ENCODE measurements at regions not wholly inside any gene's neighbourhood (a gene's known extent, or its start where the extent isn't known, plus 50 kb on each side); places are given as distances from the start of the nearest gene placed in this dataset.
A peak's percentile ranks its signal among the peaks of the same experiment; 100 is the strongest.

DNA sequence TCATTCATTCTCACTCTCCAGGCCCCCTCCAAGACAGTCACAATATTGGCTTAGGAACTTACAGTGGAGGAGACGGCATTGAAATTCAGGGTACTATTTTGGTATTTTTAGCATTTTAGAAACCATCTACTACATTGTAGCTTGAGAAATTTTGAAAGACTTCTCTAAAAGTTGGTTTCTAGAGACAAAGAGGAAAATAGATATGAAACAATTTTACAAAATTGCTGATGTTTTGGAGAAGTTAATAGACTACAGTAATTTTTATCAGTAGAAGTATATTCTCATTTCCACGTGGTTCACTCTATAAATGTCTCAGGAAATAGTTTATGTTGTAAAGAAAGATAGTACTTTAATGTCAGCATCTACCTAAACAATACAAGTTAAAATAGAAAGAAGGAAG lies 63.2 kb upstream of the ZSWIM6 start:
- DNase-seq (ENCODE audit: low read depth, low spot score) = no peak
- in situ Hi-C loops (cut with HindIII; ENCODE audit: low sequenced_read_pairs) = no loop called here
- H3K4me3 ChIP-seq (ENCODE audit: low read depth, low read length) = no peak overlapping the region
- TF ChIP-seq, protein P1, sequence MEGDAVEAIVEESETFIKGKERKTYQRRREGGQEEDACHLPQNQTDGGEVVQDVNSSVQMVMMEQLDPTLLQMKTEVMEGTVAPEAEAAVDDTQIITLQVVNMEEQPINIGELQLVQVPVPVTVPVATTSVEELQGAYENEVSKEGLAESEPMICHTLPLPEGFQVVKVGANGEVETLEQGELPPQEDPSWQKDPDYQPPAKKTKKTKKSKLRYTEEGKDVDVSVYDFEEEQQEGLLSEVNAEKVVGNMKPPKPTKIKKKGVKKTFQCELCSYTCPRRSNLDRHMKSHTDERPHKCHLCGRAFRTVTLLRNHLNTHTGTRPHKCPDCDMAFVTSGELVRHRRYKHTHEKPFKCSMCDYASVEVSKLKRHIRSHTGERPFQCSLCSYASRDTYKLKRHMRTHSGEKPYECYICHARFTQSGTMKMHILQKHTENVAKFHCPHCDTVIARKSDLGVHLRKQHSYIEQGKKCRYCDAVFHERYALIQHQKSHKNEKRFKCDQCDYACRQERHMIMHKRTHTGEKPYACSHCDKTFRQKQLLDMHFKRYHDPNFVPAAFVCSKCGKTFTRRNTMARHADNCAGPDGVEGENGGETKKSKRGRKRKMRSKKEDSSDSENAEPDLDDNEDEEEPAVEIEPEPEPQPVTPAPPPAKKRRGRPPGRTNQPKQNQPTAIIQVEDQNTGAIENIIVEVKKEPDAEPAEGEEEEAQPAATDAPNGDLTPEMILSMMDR (IDR thresholded peaks at IDR 0.05; ENCODE audit: low read depth, low read length) = no peak

DNA sequence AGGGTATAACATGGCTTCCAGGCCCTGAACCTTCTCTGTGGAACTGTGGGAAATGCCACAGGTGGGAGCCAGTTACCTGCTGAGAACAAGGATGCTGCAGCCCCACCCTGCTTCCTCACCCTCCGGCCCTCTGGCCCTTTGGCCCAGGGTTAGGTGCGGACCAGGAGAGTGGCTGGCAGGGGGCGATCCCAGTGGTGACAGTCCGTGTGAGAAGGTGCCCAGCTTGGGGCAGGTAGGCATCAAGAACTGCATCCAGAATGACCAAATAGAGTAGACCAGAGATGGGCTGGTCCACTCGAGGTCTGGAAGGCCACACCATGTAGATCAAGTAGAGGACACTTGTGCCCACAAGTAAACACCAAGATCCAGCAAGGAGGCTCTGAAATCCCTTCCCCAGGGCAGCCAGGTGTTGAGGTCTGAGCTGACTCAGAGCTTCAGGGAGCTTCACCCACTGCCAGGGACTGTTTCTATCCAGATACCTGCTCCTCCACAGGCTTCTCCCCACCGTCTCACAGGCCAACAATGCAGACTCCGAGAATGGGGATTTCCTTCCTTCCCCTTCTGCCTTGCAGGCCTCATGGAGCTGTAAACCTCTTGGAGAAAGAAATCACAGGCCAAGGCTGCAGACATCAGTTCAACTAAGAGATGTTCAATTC lies 61.4 kb upstream of the ZSWIM6 start:
- in situ Hi-C loops (cut with HindIII; ENCODE audit: low sequenced_read_pairs) = no loop called here
- TF ChIP-seq, protein P1 (IDR thresholded peaks at IDR 0.05; ENCODE audit: low read depth, low read length) = no peak
- DNase-seq (ENCODE audit: low read depth, low spot score) = no peak
- no peak overlapping the region for H3K4me3 ChIP-seq (ENCODE audit: low read depth, low read length)

DNA sequence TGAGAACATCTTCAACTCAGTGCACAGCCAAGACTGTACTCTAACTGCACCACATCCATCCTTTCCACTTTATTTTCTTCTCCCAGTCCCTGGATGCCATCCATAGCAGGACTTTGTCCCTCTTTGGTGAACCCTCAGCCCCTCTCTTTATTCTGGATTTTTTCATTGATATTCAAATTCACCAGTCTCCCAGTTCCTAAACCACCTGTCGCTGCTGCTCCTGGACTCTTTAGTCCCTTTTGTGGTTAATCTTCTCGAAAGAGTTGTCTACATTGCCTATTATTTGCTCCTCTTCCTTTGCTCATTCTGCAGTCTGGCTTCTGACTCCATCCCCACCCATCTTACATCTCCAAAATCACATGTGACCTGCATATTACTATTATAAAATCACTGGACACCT lies 59.4 kb upstream of the ZSWIM6 start:
- no peak for DNase-seq (ENCODE audit: low read depth, low spot score)
- TF ChIP-seq, protein P1 (IDR thresholded peaks at IDR 0.05; ENCODE audit: low read depth, low read length) = no peak
- no peak overlapping the region for H3K4me3 ChIP-seq (ENCODE audit: low read depth, low read length)
- in situ Hi-C loops (cut with HindIII; ENCODE audit: low sequenced_read_pairs) = no loop called here

DNA sequence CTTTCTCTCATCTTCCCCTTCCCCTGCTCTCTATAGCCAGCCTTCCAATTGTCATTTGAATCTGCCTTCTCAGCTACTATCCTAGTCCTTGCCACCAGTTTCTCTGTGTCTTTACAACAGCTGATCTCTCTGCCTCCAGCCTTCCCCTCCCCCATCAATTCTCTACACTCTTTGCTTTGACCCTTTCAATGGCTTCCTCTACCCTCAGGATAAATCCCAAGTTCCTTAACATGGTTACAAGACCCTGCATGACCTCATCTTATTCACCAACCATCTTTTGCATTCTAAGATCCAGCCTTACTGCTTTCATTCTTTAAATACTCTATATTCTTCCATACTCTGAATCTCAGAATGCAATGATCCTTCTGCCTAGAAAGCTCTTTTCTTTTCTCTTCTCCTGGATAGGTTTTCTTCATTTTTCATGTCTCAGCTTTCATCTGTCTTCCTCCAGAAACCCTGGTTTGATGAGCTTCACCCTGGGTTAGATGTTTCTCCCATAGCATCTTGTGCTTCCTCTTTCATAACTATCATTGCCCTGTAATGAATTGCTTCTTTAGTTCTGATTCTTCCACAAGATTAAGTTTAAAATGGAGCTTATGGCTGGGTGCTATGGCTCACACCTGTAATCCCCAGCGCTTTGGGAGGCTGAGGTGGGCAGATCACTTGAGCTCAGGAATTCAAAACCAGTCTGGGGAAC lies 58.6 kb upstream of the ZSWIM6 start:
- in situ Hi-C loops (cut with HindIII; ENCODE audit: low sequenced_read_pairs) = no loop called here
- TF ChIP-seq, protein P1 (IDR thresholded peaks at IDR 0.05; ENCODE audit: low read depth, low read length) = no peak
- DNase-seq (ENCODE audit: low read depth, low spot score) = no peak
- no peak overlapping the region for H3K4me3 ChIP-seq (ENCODE audit: low read depth, low read length)

DNA sequence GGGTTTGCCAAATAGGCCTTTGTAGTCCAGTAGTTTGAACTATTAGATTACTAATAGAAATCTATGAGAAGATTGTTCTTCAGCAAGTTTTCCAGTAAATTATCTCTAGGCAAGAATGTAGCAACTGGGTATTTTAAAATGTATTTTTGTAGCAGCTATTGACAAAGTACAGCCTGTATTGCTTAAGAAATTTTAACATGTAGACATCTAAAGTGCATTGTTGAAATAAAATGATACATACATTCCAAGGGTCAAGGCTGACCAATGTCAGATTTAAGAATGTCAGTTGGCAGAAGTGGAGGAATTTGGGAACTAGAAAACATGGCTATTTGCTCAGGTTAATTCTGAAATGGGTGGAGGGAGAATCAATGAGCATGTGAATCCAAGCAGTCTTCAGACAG lies 57.5 kb upstream of the ZSWIM6 start:
- in situ Hi-C loops (cut with HindIII; ENCODE audit: low sequenced_read_pairs) = no loop called here
- DNase-seq (ENCODE audit: low read depth, low spot score) = peak; percentile 32
- TF ChIP-seq, protein P1 (IDR thresholded peaks at IDR 0.05; ENCODE audit: low read depth, low read length) = no peak
- no peak overlapping the region for H3K4me3 ChIP-seq (ENCODE audit: low read depth, low read length)

DNA sequence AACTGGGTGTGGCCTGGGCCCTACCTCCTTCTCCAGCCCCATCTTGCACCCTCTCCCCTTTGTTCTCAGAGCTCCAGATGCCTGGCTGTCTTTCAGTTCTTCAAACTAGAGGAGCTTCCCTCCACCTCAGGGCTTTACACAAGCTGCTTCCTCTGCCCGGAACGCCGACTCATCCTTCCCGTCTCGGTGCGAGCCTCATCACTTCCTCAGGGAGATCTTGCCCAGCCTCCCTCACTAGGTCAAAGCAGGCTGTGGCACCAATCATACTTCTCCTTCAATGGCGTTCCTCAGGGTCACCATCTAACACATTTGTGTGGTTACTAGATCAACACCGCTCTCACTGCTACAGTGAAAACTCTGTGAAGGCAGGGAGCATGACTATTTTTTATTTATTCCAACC lies 56.2 kb upstream of the ZSWIM6 start:
- in situ Hi-C loops (cut with HindIII; ENCODE audit: low sequenced_read_pairs) = no loop called here
- TF ChIP-seq, protein P1 (IDR thresholded peaks at IDR 0.05; ENCODE audit: low read depth, low read length) = no peak
- H3K4me3 ChIP-seq (ENCODE audit: low read depth, low read length) = no peak overlapping the region
- DNase-seq (ENCODE audit: low read depth, low spot score) = peak; percentile 62
